ENCODE measurements at regions not wholly inside any gene's neighbourhood (a gene's known extent, or its start where the extent isn't known, plus 50 kb on each side); places are given as distances from the start of the nearest gene placed in this dataset.

DNA sequence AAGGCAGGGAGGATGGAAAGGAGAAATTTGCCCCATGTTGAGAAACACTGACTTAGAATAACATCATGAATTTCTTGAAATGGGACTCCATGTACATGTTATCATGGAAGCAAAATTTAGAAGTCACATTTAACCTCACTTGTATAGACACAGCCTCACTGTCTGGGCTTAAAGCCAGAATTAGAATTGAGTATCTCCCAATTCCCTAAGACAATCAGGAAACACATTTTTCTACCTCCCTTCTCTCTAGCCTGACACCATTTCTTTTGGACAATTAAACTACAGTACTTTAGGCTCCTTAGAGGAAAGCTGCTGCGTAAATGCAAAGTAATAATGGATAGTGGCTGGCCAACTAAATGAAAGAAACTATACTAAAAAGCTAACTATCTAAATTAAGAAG lies 795.5 kb downstream of the C12orf50 start:
- H3K9me3 ChIP-seq (ENCODE audit: control insufficient read depth, insufficient read depth, low read length), result no peaks in the 10 kb centered on the region
- H3K4me1 ChIP-seq (ENCODE audit: control insufficient read depth, low read length), result no peaks in the 10 kb centered on the region
- no peaks in the 10 kb centered on the region for H3K79me2 ChIP-seq (ENCODE audit: control insufficient read depth, low read length)
- no peaks in the 10 kb centered on the region for H4K20me1 ChIP-seq (ENCODE audit: control insufficient read depth, insufficient read depth, low read depth, low read length)
- no peak overlapping the region for H3K27ac ChIP-seq (ENCODE audit: low read depth, low read length)
- H3K4me3 ChIP-seq (ENCODE audit: low read length), result no peak overlapping the region
- no peaks in the 10 kb centered on the region for H3F3A ChIP-seq (ENCODE audit: control insufficient read depth, insufficient read depth)
- no peaks in the 10 kb centered on the region for H3K27me3 ChIP-seq (ENCODE audit: control insufficient read depth, low read length)
- H3K36me3 ChIP-seq (ENCODE audit: control insufficient read depth, low read length), result no peaks in the 10 kb centered on the region
- no peak overlapping the region for H3K4me2 ChIP-seq (ENCODE audit: low read length)
- no peaks in the 10 kb centered on the region for H3K9me2 ChIP-seq (replicated peaks; ENCODE audit: control insufficient read depth, low read length)
- TF ChIP-seq, protein P1, sequence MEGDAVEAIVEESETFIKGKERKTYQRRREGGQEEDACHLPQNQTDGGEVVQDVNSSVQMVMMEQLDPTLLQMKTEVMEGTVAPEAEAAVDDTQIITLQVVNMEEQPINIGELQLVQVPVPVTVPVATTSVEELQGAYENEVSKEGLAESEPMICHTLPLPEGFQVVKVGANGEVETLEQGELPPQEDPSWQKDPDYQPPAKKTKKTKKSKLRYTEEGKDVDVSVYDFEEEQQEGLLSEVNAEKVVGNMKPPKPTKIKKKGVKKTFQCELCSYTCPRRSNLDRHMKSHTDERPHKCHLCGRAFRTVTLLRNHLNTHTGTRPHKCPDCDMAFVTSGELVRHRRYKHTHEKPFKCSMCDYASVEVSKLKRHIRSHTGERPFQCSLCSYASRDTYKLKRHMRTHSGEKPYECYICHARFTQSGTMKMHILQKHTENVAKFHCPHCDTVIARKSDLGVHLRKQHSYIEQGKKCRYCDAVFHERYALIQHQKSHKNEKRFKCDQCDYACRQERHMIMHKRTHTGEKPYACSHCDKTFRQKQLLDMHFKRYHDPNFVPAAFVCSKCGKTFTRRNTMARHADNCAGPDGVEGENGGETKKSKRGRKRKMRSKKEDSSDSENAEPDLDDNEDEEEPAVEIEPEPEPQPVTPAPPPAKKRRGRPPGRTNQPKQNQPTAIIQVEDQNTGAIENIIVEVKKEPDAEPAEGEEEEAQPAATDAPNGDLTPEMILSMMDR (IDR thresholded peaks at IDR 0.05; ENCODE audit: low read depth, low read length, poor library complexity, severe bottlenecking), result no peak
- no peak for TF ChIP-seq EZH2phosphoT487 (IDR thresholded peaks at IDR 0.05; ENCODE audit: borderline replicate concordance, low read length)

DNA sequence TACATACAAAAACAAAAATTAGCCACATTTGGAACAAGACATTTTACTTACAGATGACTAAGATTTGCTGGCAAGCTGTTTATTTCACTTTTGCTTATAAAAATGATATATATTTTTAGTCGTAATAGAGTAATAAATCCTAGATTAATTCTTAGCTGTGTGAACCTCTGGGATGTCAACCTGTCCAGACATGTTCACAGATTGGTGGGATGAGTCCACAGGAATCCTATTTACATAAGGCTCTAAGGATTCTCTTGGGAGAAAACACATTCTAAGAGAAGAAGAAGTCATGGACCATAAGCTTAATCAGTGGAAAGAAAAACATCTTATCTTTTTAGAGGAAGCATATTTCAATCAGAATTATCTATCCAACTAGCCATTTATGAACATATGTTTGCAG lies 797.4 kb downstream of the C12orf50 start:
- Histone ChIP-seq H3K9me2 (replicated peaks; ENCODE audit: control insufficient read depth, low read length) (no peaks in the 10 kb centered on the region), H3K4me2 (ENCODE audit: low read length) (no peak overlapping the region), H3K27ac (ENCODE audit: low read depth, low read length) (no peak overlapping the region), H3K4me3 (ENCODE audit: low read length) (no peak overlapping the region), H4K20me1 (ENCODE audit: control insufficient read depth, insufficient read depth, low read depth, low read length) (no peaks in the 10 kb centered on the region), H3K9me3 (ENCODE audit: control insufficient read depth, insufficient read depth, low read length) (no peaks in the 10 kb centered on the region), H3K27me3 (ENCODE audit: control insufficient read depth, low read length) (no peaks in the 10 kb centered on the region), H3F3A (ENCODE audit: control insufficient read depth, insufficient read depth) (no peaks in the 10 kb centered on the region), H3K36me3 (ENCODE audit: control insufficient read depth, low read length) (no peaks in the 10 kb centered on the region), H3K4me1 (ENCODE audit: control insufficient read depth, low read length) (no peaks in the 10 kb centered on the region), H3K79me2 (ENCODE audit: control insufficient read depth, low read length) (no peaks in the 10 kb centered on the region)
- TF ChIP-seq, protein P1 (IDR thresholded peaks at IDR 0.05; ENCODE audit: low read depth, low read length, poor library complexity, severe bottlenecking), result no peak
- TF ChIP-seq EZH2phosphoT487 (IDR thresholded peaks at IDR 0.05; ENCODE audit: borderline replicate concordance, low read length), result no peak

DNA sequence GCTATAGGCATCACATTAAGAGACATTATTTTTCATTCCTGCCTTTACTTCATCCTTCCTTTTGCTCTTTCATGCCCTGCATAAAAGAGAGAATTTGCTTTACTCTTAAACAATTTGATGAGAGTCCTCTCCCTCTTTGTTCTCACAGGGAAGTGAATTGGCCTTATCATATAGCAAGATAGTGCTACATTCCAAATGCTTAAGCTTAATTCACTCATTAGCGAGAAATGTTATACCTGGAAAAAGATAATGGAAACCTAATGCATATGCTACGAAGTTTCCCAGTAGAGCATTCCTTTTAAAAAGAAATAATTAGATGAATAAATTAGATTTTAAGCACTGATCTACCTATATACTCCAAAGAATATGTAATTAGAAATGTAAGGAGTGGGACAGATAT lies 798.8 kb downstream of the C12orf50 start:
- TF ChIP-seq, protein P1 (IDR thresholded peaks at IDR 0.05; ENCODE audit: low read depth, low read length, poor library complexity, severe bottlenecking), result no peak
- TF ChIP-seq EZH2phosphoT487 (IDR thresholded peaks at IDR 0.05; ENCODE audit: borderline replicate concordance, low read length), result no peak

DNA sequence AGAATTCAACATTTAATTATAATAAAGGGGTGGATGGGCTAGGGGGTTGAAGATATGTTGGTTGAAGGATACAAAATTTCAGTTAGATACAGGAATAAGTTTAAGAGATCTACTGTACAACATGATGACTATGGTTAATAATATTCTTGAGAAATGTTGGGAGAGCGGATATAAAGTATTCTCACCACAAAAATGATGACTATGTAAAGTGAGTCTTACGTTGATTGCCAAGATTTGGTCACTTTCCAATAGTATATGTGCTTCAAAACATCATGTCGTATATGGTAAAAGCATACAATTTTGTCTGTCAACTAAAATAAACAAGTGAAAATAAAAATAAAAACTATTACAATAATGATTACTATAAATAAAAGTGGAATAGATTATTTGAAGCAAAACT lies 802.0 kb downstream of the C12orf50 start:
- Histone ChIP-seq H3K79me2 (ENCODE audit: control insufficient read depth, low read length) (no peaks in the 10 kb centered on the region), H3F3A (ENCODE audit: control insufficient read depth, insufficient read depth) (no peaks in the 10 kb centered on the region), H3K4me2 (ENCODE audit: low read length) (no peak overlapping the region), H3K27me3 (ENCODE audit: control insufficient read depth, low read length) (no peaks in the 10 kb centered on the region), H3K9me2 (replicated peaks; ENCODE audit: control insufficient read depth, low read length) (no peaks in the 10 kb centered on the region), H3K4me3 (ENCODE audit: low read length) (no peak overlapping the region), H3K36me3 (ENCODE audit: control insufficient read depth, low read length) (no peaks in the 10 kb centered on the region), H3K27ac (ENCODE audit: low read depth, low read length) (no peak overlapping the region), H4K20me1 (ENCODE audit: control insufficient read depth, insufficient read depth, low read depth, low read length) (no peaks in the 10 kb centered on the region), H3K9me3 (ENCODE audit: control insufficient read depth, insufficient read depth, low read length) (no peaks in the 10 kb centered on the region), H3K4me1 (ENCODE audit: control insufficient read depth, low read length) (no peaks in the 10 kb centered on the region)
- TF ChIP-seq, protein P1 (IDR thresholded peaks at IDR 0.05; ENCODE audit: low read depth, low read length, poor library complexity, severe bottlenecking), result no peak
- no peak for TF ChIP-seq EZH2phosphoT487 (IDR thresholded peaks at IDR 0.05; ENCODE audit: borderline replicate concordance, low read length)

More for the DNA sequence above, 798.8 kb downstream of the C12orf50 start:
- no peak overlapping the region for H3K27ac ChIP-seq (ENCODE audit: low read depth, low read length)
- no peaks in the 10 kb centered on the region for H4K20me1 ChIP-seq (ENCODE audit: control insufficient read depth, insufficient read depth, low read depth, low read length)
- no peaks in the 10 kb centered on the region for H3K9me2 ChIP-seq (replicated peaks; ENCODE audit: control insufficient read depth, low read length)
- H3K9me3 ChIP-seq (ENCODE audit: control insufficient read depth, insufficient read depth, low read length), result no peaks in the 10 kb centered on the region
- H3K4me3 ChIP-seq (ENCODE audit: low read length), result no peak overlapping the region
- no peaks in the 10 kb centered on the region for H3K36me3 ChIP-seq (ENCODE audit: control insufficient read depth, low read length)
- H3K4me1 ChIP-seq (ENCODE audit: control insufficient read depth, low read length), result no peaks in the 10 kb centered on the region
- no peak overlapping the region for H3K4me2 ChIP-seq (ENCODE audit: low read length)
- no peaks in the 10 kb centered on the region for H3K27me3 ChIP-seq (ENCODE audit: control insufficient read depth, low read length)
- H3K79me2 ChIP-seq (ENCODE audit: control insufficient read depth, low read length), result no peaks in the 10 kb centered on the region
- no peaks in the 10 kb centered on the region for H3F3A ChIP-seq (ENCODE audit: control insufficient read depth, insufficient read depth)

Data from DOHH2 (cell line).